Natural killer cell (primary cell): ENCODE measurements at regions not wholly inside any gene's neighbourhood (a gene's known extent, or its start where the extent isn't known, plus 50 kb on each side); places are given as distances from the start of the nearest gene placed in this dataset.

Experiments
- ATAC-seq, 3 donors: fragments of 150-1000 bp in 2 of 3; fragments of 200-7000 bp in 1 of 3; cut with Tn5 transposase; 1 replicate in 1 of 3; 2 replicates in 2 of 3; pipeline ENCODE4 v1.10.0; 2021; ENCODE audit warnings: mild to moderate bottlenecking in 2 of 3, moderate library complexity in 2 of 3
- DNase-seq, 2 donors: peaks; one replicate each; pipeline versions ENCODE4 v3.0.0 to v3.0.0-alpha.2; 2013 to 2021; ENCODE audit warnings: mixed read lengths in 1 of 2
- H3K27ac ChIP-seq: one replicate; pipeline ENCODE4 v1.5.1; 2013; ENCODE audit warnings: mild to moderate bottlenecking, low read length
- H3K27me3 ChIP-seq: one replicate; pipeline ENCODE4 v1.6.1; 2013; ENCODE audit warnings: low read length; ENCODE audit not compliant: control insufficient read depth, insufficient read depth
- H3K36me3 ChIP-seq: one replicate; pipeline ENCODE4 v1.6.1; 2013; ENCODE audit warnings: low read length; ENCODE audit not compliant: control insufficient read depth, insufficient read depth
- H3K4me1 ChIP-seq: one replicate; pipeline ENCODE4 v1.6.1; 2013; ENCODE audit warnings: low read length; ENCODE audit not compliant: control insufficient read depth, insufficient read depth
- H3K4me3 ChIP-seq: one replicate; pipeline ENCODE4 v1.5.1; 2013; ENCODE audit warnings: low read length
- H3K9me3 ChIP-seq: one replicate; pipeline ENCODE4 v1.6.1; 2013; ENCODE audit warnings: low read length; ENCODE audit not compliant: control insufficient read depth, insufficient read depth
- H3K27ac Mint-ChIP-seq, 2 donors: one replicate each; pipeline ENCODE4 v1.8.0; 2022; ENCODE audit warnings: mild to moderate bottlenecking in 2 of 2, mixed read lengths in 2 of 2, moderate library complexity in 1 of 2
- H3K27me3 Mint-ChIP-seq, 2 donors: one replicate each; pipeline ENCODE4 v1.8.0; 2022; ENCODE audit warnings: low read depth in 2 of 2, mixed read lengths in 2 of 2
- H3K36me3 Mint-ChIP-seq: one replicate; pipeline ENCODE4 v1.8.0; 2022; ENCODE audit warnings: mixed read lengths
- H3K4me1 Mint-ChIP-seq, 2 donors: one replicate each; pipeline ENCODE4 v1.8.0; 2022; ENCODE audit warnings: mixed read lengths in 2 of 2
- H3K4me3 Mint-ChIP-seq: one replicate; pipeline ENCODE4 v1.8.0; 2022; ENCODE audit warnings: mild to moderate bottlenecking, moderate library complexity, mixed read lengths
- H3K9me3 Mint-ChIP-seq, 2 donors: one replicate each; pipeline ENCODE4 v1.8.0; 2022; ENCODE audit warnings: mixed read lengths in 2 of 2
- CTCF ChIP-seq: fragments of 200-600 bp; IDR thresholded peaks from one replicate; pipeline ENCODE4 v1.8.0; 2022; ENCODE audit warnings: antibody characterized with exemption
- WGBS: methylation state at CpG from one replicate; pipeline ENCODE4 v1.1.7; 2013; ENCODE audit warnings: missing lambda C conversion rate; ENCODE audit not compliant: insufficient coverage; 5-methylcytosine and 5-hydroxymethylcytosine counted together
- intact Hi-C: fragments of 100-400 bp; cut with micrococcal nuclease; formaldehyde crosslinking; loops from one replicate; pipeline ENCODE4 v1.14.2; 2022

GRCh38 chr12:132413931-132414588 is 75.9 kb upstream of the FBRSL1 start:
- WGBS = 50% methylated on average over 36 of the region's 36 CpGs
- H3K4me3 ChIP-seq = no peak overlapping the region
- no peak overlapping the region for H3K27ac ChIP-seq
- Mint-ChIP-seq H3K27me3 (no peaks in the 10 kb centered on the region), H3K4me1 (peaks cover 0 to 4% of the 10 kb centered on the region in 2 donors), H3K27ac (no peak overlapping the region), H3K4me3 (no peak overlapping the region), H3K36me3 (no peaks in the 10 kb centered on the region), H3K9me3 (no peaks in the 10 kb centered on the region)
- DNase-seq = peak in 1 of 2 donors; percentile 36
- TF ChIP-seq CTCF = no peak
- H3K4me1 ChIP-seq = peaks cover 11% of the 10 kb centered on the region
- no peaks in the 10 kb centered on the region for H3K9me3 ChIP-seq
- intact Hi-C loops = loop anchor here (1.0 kb wide), 1 partner anchor 260 kb away; no protein-coding TSS in a partner anchor
- no peaks in the 10 kb centered on the region for H3K36me3 ChIP-seq
- ATAC-seq = no peak
- H3K27me3 ChIP-seq = no peaks in the 10 kb centered on the region

GRCh38 chr12:132411457-132411856 is 78.5 kb upstream of the FBRSL1 start:
- Histone ChIP-seq H3K4me3 (no peak overlapping the region), H3K27me3 (no peaks in the 10 kb centered on the region), H3K27ac (no peak overlapping the region), H3K9me3 (no peaks in the 10 kb centered on the region), H3K36me3 (no peaks in the 10 kb centered on the region), H3K4me1 (peaks cover 11% of the 10 kb centered on the region)
- no peaks in the 10 kb centered on the region for H3K9me3 Mint-ChIP-seq
- H3K27ac Mint-ChIP-seq = no peak overlapping the region
- peaks cover 0 to 4% of the 10 kb centered on the region in 2 donors for H3K4me1 Mint-ChIP-seq
- no peaks in the 10 kb centered on the region for H3K27me3 Mint-ChIP-seq
- ATAC-seq = no peak
- intact Hi-C loops = no loop called here
- H3K4me3 Mint-ChIP-seq = no peak overlapping the region
- no peak for TF ChIP-seq CTCF
- 91% methylated on average over 5 of the region's 7 CpGs for WGBS
- H3K36me3 Mint-ChIP-seq = no peaks in the 10 kb centered on the region
- no peak for DNase-seq

- Mint-ChIP-seq H3K4me3 (no peak overlapping the region), H3K4me1 (peaks cover 0 to 4% of the 10 kb centered on the region in 2 donors), H3K9me3 (no peaks in the 10 kb centered on the region), H3K27ac (no peak overlapping the region), H3K27me3 (no peaks in the 10 kb centered on the region), H3K36me3 (no peaks in the 10 kb centered on the region)
- peaks cover 11% of the 10 kb centered on the region for H3K4me1 ChIP-seq
- DNase-seq (no peak), ATAC-seq (no peak)
- no peak overlapping the region for H3K4me3 ChIP-seq
- TF ChIP-seq CTCF = no peak
- H3K27ac ChIP-seq = no peak overlapping the region
- intact Hi-C loops = no loop called here
- no peaks in the 10 kb centered on the region for H3K36me3 ChIP-seq
- WGBS = 90% methylated on average over 14 of the region's 14 CpGs
- H3K27me3 ChIP-seq = no peaks in the 10 kb centered on the region
- no peaks in the 10 kb centered on the region for H3K9me3 ChIP-seq
Observed at GRCh38 chr12:132410849-132411248, 79.1 kb upstream of the FBRSL1 start.

GRCh38 chr12:132410296-132410625 is 79.7 kb upstream of the FBRSL1 start:
- no peak for TF ChIP-seq CTCF
- Mint-ChIP-seq H3K27me3 (no peaks in the 10 kb centered on the region), H3K36me3 (no peaks in the 10 kb centered on the region), H3K9me3 (no peaks in the 10 kb centered on the region), H3K4me3 (no peak overlapping the region), H3K27ac (no peak overlapping the region), H3K4me1 (peaks cover 0 to 4% of the 10 kb centered on the region in 2 donors)
- no peak for DNase-seq
- H3K4me1 ChIP-seq = peaks cover 9% of the 10 kb centered on the region
- intact Hi-C loops = no loop called here
- no peak for ATAC-seq
- H3K36me3 ChIP-seq = no peaks in the 10 kb centered on the region
- WGBS = 86% methylated on average over 18 of the region's 18 CpGs
- no peak overlapping the region for H3K4me3 ChIP-seq
- no peaks in the 10 kb centered on the region for H3K27me3 ChIP-seq
- H3K27ac ChIP-seq = no peak overlapping the region
- H3K9me3 ChIP-seq = no peaks in the 10 kb centered on the region
